ENCODE measurements at regions not wholly inside any gene's neighbourhood (a gene's known extent, or its start where the extent isn't known, plus 50 kb on each side); places are given as distances from the start of the nearest gene placed in this dataset.

GRCh38 chr6:113161018-113161315 is 696.2 kb upstream of the MARCKS start:
- CTCF ChIA-PET, result no interaction called here
- no peaks in the 10 kb centered on the region for H3K9me3 Mint-ChIP-seq
- no peak overlapping the region for H3K4me3 Mint-ChIP-seq
- DNase-seq, result no peak
- H3K27ac Mint-ChIP-seq, result no peak overlapping the region
- POLR2A ChIA-PET, result no interaction called here
- no peaks in the 10 kb centered on the region for H3K4me1 Mint-ChIP-seq
- no peaks in the 10 kb centered on the region for H3K27me3 Mint-ChIP-seq
- H3K36me3 Mint-ChIP-seq (ENCODE audit: low read depth), result no peaks in the 10 kb centered on the region

GRCh38 chr6:113162739-113163138 is 694.4 kb upstream of the MARCKS start:
- Mint-ChIP-seq H3K4me3 (no peak overlapping the region), H3K9me3 (no peaks in the 10 kb centered on the region), H3K27ac (no peak overlapping the region), H3K36me3 (ENCODE audit: low read depth) (no peaks in the 10 kb centered on the region), H3K4me1 (no peaks in the 10 kb centered on the region), H3K27me3 (no peaks in the 10 kb centered on the region)
- CTCF ChIA-PET, result no interaction called here
- POLR2A ChIA-PET, result no interaction called here
- DNase-seq, result no peak

- Mint-ChIP-seq H3K4me1 (no peaks in the 10 kb centered on the region), H3K36me3 (ENCODE audit: low read depth) (no peaks in the 10 kb centered on the region), H3K4me3 (no peak overlapping the region), H3K27me3 (no peaks in the 10 kb centered on the region), H3K9me3 (no peaks in the 10 kb centered on the region), H3K27ac (no peak overlapping the region)
- ChIA-PET CTCF (no interaction called here), POLR2A (no interaction called here)
- DNase-seq, result no peak
Measured at GRCh38 chr6:113168057-113168456, 689.1 kb upstream of the MARCKS start.

GRCh38 chr6:113169484-113169883 is 687.7 kb upstream of the MARCKS start:
- no peak for DNase-seq
- Mint-ChIP-seq H3K36me3 (ENCODE audit: low read depth) (no peaks in the 10 kb centered on the region), H3K27me3 (no peaks in the 10 kb centered on the region), H3K4me3 (no peak overlapping the region), H3K27ac (no peak overlapping the region), H3K4me1 (no peaks in the 10 kb centered on the region), H3K9me3 (no peaks in the 10 kb centered on the region)
- ChIA-PET CTCF (no interaction called here), POLR2A (no interaction called here)

GRCh38 chr6:113170454-113170853 is 686.7 kb upstream of the MARCKS start:
- no peak for DNase-seq
- H3K27me3 Mint-ChIP-seq, result no peaks in the 10 kb centered on the region
- CTCF ChIA-PET, result no interaction called here
- POLR2A ChIA-PET, result no interaction called here
- H3K27ac Mint-ChIP-seq, result no peak overlapping the region
- H3K36me3 Mint-ChIP-seq (ENCODE audit: low read depth), result no peaks in the 10 kb centered on the region
- no peaks in the 10 kb centered on the region for H3K9me3 Mint-ChIP-seq
- no peaks in the 10 kb centered on the region for H3K4me1 Mint-ChIP-seq
- no peak overlapping the region for H3K4me3 Mint-ChIP-seq

GRCh38 chr6:113171882-113172281 is 685.3 kb upstream of the MARCKS start:
- Mint-ChIP-seq H3K36me3 (ENCODE audit: low read depth) (no peaks in the 10 kb centered on the region), H3K4me1 (no peaks in the 10 kb centered on the region), H3K27ac (no peak overlapping the region), H3K27me3 (no peaks in the 10 kb centered on the region), H3K4me3 (no peak overlapping the region), H3K9me3 (no peaks in the 10 kb centered on the region)
- CTCF ChIA-PET, result no interaction called here
- DNase-seq, result no peak
- POLR2A ChIA-PET, result no interaction called here

- ChIA-PET POLR2A (no interaction called here), CTCF (no interaction called here)
- H3K36me3 Mint-ChIP-seq (ENCODE audit: low read depth), result no peaks in the 10 kb centered on the region
Measured at GRCh38 chr6:113172531-113172966, 684.6 kb upstream of the MARCKS start.

GRCh38 chr6:113178349-113178748 is 678.8 kb upstream of the MARCKS start:
- H3K27ac Mint-ChIP-seq, result no peak overlapping the region
- no peaks in the 10 kb centered on the region for H3K9me3 Mint-ChIP-seq
- ChIA-PET POLR2A (no interaction called here), CTCF (no interaction called here)
- H3K4me1 Mint-ChIP-seq, result no peaks in the 10 kb centered on the region
- H3K4me3 Mint-ChIP-seq, result no peak overlapping the region
- no peaks in the 10 kb centered on the region for H3K27me3 Mint-ChIP-seq
- no peak for DNase-seq
- no peaks in the 10 kb centered on the region for H3K36me3 Mint-ChIP-seq (ENCODE audit: low read depth)

More at GRCh38 chr6:113172531-113172966, 684.6 kb upstream of the MARCKS start:
- Mint-ChIP-seq H3K4me1 (no peaks in the 10 kb centered on the region), H3K9me3 (no peaks in the 10 kb centered on the region), H3K27ac (no peak overlapping the region), H3K27me3 (no peaks in the 10 kb centered on the region), H3K4me3 (no peak overlapping the region)
- no peak for DNase-seq

- Mint-ChIP-seq H3K4me3 (no peak overlapping the region), H3K4me1 (no peaks in the 10 kb centered on the region), H3K36me3 (ENCODE audit: low read depth) (no peaks in the 10 kb centered on the region), H3K27ac (no peak overlapping the region), H3K9me3 (no peaks in the 10 kb centered on the region), H3K27me3 (no peaks in the 10 kb centered on the region)
- DNase-seq, result no peak
- ChIA-PET POLR2A (no interaction called here), CTCF (no interaction called here)
Measured at GRCh38 chr6:113181164-113181563, 676.0 kb upstream of the MARCKS start.

GRCh38 chr6:113182370-113183141 is 674.6 kb upstream of the MARCKS start:
- Mint-ChIP-seq H3K36me3 (ENCODE audit: low read depth) (no peaks in the 10 kb centered on the region), H3K4me3 (no peak overlapping the region), H3K27me3 (no peaks in the 10 kb centered on the region), H3K9me3 (no peaks in the 10 kb centered on the region), H3K27ac (no peak overlapping the region), H3K4me1 (no peaks in the 10 kb centered on the region)
- POLR2A ChIA-PET, result no interaction called here
- DNase-seq, result no peak
- CTCF ChIA-PET, result no interaction called here

GRCh38 chr6:113184291-113184690 is 672.9 kb upstream of the MARCKS start:
- H3K27ac Mint-ChIP-seq, result no peak overlapping the region
- H3K4me1 Mint-ChIP-seq, result no peaks in the 10 kb centered on the region
- no peaks in the 10 kb centered on the region for H3K36me3 Mint-ChIP-seq (ENCODE audit: low read depth)
- H3K9me3 Mint-ChIP-seq, result no peaks in the 10 kb centered on the region
- no peaks in the 10 kb centered on the region for H3K27me3 Mint-ChIP-seq
- CTCF ChIA-PET, result no interaction called here
- no peak for DNase-seq
- POLR2A ChIA-PET, result no interaction called here
- no peak overlapping the region for H3K4me3 Mint-ChIP-seq

GRCh38 chr6:113184736-113185135 is 672.4 kb upstream of the MARCKS start:
- no peaks in the 10 kb centered on the region for H3K4me1 Mint-ChIP-seq

GRCh38 chr6:113185299-113185698 is 671.8 kb upstream of the MARCKS start:
- no peaks in the 10 kb centered on the region for H3K36me3 Mint-ChIP-seq (ENCODE audit: low read depth)
- no peaks in the 10 kb centered on the region for H3K4me1 Mint-ChIP-seq
- no peak overlapping the region for H3K27ac Mint-ChIP-seq
- H3K9me3 Mint-ChIP-seq, result no peaks in the 10 kb centered on the region
- no peak for DNase-seq
- no peaks in the 10 kb centered on the region for H3K27me3 Mint-ChIP-seq
- no peak overlapping the region for H3K4me3 Mint-ChIP-seq
- ChIA-PET POLR2A (no interaction called here), CTCF (no interaction called here)

More at GRCh38 chr6:113184736-113185135, 672.4 kb upstream of the MARCKS start:
- no peaks in the 10 kb centered on the region for H3K9me3 Mint-ChIP-seq
- no peaks in the 10 kb centered on the region for H3K36me3 Mint-ChIP-seq (ENCODE audit: low read depth)
- no peak overlapping the region for H3K27ac Mint-ChIP-seq
- no peak overlapping the region for H3K4me3 Mint-ChIP-seq
- H3K27me3 Mint-ChIP-seq, result no peaks in the 10 kb centered on the region
- ChIA-PET CTCF (no interaction called here), POLR2A (no interaction called here)
- DNase-seq, result no peak

GRCh38 chr6:113187661-113188060 is 669.5 kb upstream of the MARCKS start:
- H3K36me3 Mint-ChIP-seq (ENCODE audit: low read depth), result no peaks in the 10 kb centered on the region
- no peak overlapping the region for H3K4me3 Mint-ChIP-seq
- H3K27me3 Mint-ChIP-seq, result no peaks in the 10 kb centered on the region
- no peak for DNase-seq
- ChIA-PET CTCF (no interaction called here), POLR2A (no interaction called here)
- H3K27ac Mint-ChIP-seq, result no peak overlapping the region
- H3K9me3 Mint-ChIP-seq, result no peaks in the 10 kb centered on the region
- H3K4me1 Mint-ChIP-seq, result no peaks in the 10 kb centered on the region

GRCh38 chr6:113188962-113189361 is 668.2 kb upstream of the MARCKS start:
- H3K4me3 Mint-ChIP-seq, result no peak overlapping the region

More at GRCh38 chr6:113188962-113189361, 668.2 kb upstream of the MARCKS start:
- Mint-ChIP-seq H3K36me3 (ENCODE audit: low read depth) (no peaks in the 10 kb centered on the region), H3K27me3 (no peaks in the 10 kb centered on the region), H3K4me1 (no peaks in the 10 kb centered on the region), H3K9me3 (no peaks in the 10 kb centered on the region), H3K27ac (no peak overlapping the region)
- ChIA-PET CTCF (no interaction called here), POLR2A (no interaction called here)
- no peak for DNase-seq

Measured in activated CD4-positive, alpha-beta memory T cell treated with anti-CD3 and anti-CD28 coated beads, Interleukin-2, amount 10 ng/mL, durations not matched to agents 7 days and 5 days (primary cell).